Esophagus squamous epithelium (tissue), 4 donors: ENCODE measurements at regions not wholly inside any gene's neighbourhood (a gene's known extent, or its start where the extent isn't known, plus 50 kb on each side); places are given as distances from the start of the nearest gene placed in this dataset.

Experiments used
- POLR2A ChIP-seq, 4 donors: fragments of 450-650 bp; IDR thresholded peaks; one replicate each; pipeline ENCODE4 v1.6.1; 2017; ENCODE audit warnings: antibody characterized with exemption in 4 of 4, mild to moderate bottlenecking in 4 of 4, moderate library complexity in 3 of 4
- TF ChIP-seq, protein P1 (sequence below), 6 experiments: fragments of 450-650 bp in 4 of 6; fragments of 200-600 bp in 2 of 6; sonication (generic) in 2 of 6; IDR thresholded peaks; one replicate each; pipeline ENCODE4 v1.5.1; 2016 to 2019; ENCODE audit warnings: antibody characterized with exemption in 6 of 6, mild to moderate bottlenecking in 4 of 6, moderate library complexity in 4 of 6

DNA sequence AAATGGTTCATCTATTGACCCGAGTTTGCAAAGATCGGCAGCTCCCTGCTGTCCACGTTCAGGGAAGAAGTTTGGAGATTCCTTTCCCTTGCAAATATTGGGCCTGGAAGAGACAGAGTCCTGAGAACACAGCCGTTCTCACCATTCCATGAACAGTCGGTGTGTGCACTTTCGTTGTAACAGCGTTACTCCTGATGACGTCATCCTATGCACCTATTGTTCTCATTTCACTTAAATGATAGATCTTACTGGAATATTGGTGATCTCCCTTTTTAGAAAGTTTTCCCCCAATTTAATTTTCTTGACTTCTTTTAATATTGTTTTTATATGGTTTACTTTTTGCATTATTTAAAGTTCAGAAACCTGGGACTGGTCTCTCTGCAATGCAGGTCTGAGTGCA, 320.7 kb upstream of the PFKP start:
- TF ChIP-seq, protein P1, sequence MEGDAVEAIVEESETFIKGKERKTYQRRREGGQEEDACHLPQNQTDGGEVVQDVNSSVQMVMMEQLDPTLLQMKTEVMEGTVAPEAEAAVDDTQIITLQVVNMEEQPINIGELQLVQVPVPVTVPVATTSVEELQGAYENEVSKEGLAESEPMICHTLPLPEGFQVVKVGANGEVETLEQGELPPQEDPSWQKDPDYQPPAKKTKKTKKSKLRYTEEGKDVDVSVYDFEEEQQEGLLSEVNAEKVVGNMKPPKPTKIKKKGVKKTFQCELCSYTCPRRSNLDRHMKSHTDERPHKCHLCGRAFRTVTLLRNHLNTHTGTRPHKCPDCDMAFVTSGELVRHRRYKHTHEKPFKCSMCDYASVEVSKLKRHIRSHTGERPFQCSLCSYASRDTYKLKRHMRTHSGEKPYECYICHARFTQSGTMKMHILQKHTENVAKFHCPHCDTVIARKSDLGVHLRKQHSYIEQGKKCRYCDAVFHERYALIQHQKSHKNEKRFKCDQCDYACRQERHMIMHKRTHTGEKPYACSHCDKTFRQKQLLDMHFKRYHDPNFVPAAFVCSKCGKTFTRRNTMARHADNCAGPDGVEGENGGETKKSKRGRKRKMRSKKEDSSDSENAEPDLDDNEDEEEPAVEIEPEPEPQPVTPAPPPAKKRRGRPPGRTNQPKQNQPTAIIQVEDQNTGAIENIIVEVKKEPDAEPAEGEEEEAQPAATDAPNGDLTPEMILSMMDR (IDR thresholded peaks at IDR 0.05): no peak
- TF ChIP-seq POLR2A (IDR thresholded peaks at IDR 0.05): no peak
